WTC11 (cell line): ENCODE measurements at regions not wholly inside any gene's neighbourhood (a gene's known extent, or its start where the extent isn't known, plus 50 kb on each side); places are given as distances from the start of the nearest gene placed in this dataset.

Experiments
- ATAC-seq: fragments of 200-7000 bp; cut with Tn5 transposase; 2 replicates; pipeline ENCODE4 v1.10.0; 2021; ENCODE audit warnings: mild to moderate bottlenecking, moderate library complexity
- CTCF ChIA-PET: fragments of 300-600 bp; sonication (Branson Sonifier 250); formaldehyde crosslinking; loops from one replicate; lab custom pipeline; 2021; ENCODE audit warnings: antibody characterized with exemption; lab: Charles Lee
- POLR2A ChIA-PET: fragments of 350-600 bp; sonication (Branson Sonifier 250); formaldehyde crosslinking; loops from one replicate; lab custom pipeline; 2021; ENCODE audit warnings: antibody characterized with exemption; lab: Charles Lee
- DNase-seq: peaks from one replicate; pipeline ENCODE4 v3.0.0; 2021; ENCODE audit warnings: low spot score
- H3K27ac Mint-ChIP-seq: 2 replicates; pipeline ENCODE4 v1.8.0; 2021; ENCODE audit warnings: mixed read lengths
- H3K27me3 Mint-ChIP-seq: 2 replicates; pipeline ENCODE4 v1.8.0; 2021; ENCODE audit warnings: low read depth, mild to moderate bottlenecking, moderate library complexity, mixed read lengths
- H3K36me3 Mint-ChIP-seq: 2 replicates; pipeline ENCODE4 v1.8.0; 2021; ENCODE audit warnings: mixed read lengths
- H3K4me1 Mint-ChIP-seq: 2 replicates; pipeline ENCODE4 v1.8.0; 2022; ENCODE audit warnings: mixed read lengths
- H3K4me3 Mint-ChIP-seq: 2 replicates; pipeline ENCODE4 v1.8.0; 2021; ENCODE audit warnings: mild to moderate bottlenecking, moderate library complexity, mixed read lengths
- H3K9me3 Mint-ChIP-seq: 2 replicates; pipeline ENCODE4 v1.8.0; 2021; ENCODE audit warnings: mixed read lengths
- ATF1 ChIP-seq: sonication (generic); formaldehyde crosslinking; IDR thresholded peaks from 2 replicates; pipeline ENCODE4 v1.8.1; 2023; ENCODE audit warnings: mild to moderate bottlenecking, moderate library complexity, missing genetic modification reagents
- GABPB1 ChIP-seq: sonication (generic); formaldehyde crosslinking; IDR thresholded peaks from 2 replicates; pipeline ENCODE4 v1.8.1; 2023; ENCODE audit warnings: mild to moderate bottlenecking, missing genetic modification reagents
- KAT7 ChIP-seq: sonication (generic); formaldehyde crosslinking; IDR thresholded peaks from 2 replicates; pipeline ENCODE4 v1.8.1; 2023; ENCODE audit warnings: missing genetic modification reagents, mild to moderate bottlenecking, borderline replicate concordance
- NFE2L1 ChIP-seq: sonication (generic); formaldehyde crosslinking; IDR thresholded peaks from 2 replicates; pipeline ENCODE4 v1.8.1; 2023; ENCODE audit warnings: missing genetic modification reagents
- NR3C1 ChIP-seq: sonication (generic); formaldehyde crosslinking; conservative IDR thresholded peaks from 2 replicates; pipeline ENCODE4 v1.8.1; 2023; ENCODE audit warnings: low read depth, mild to moderate bottlenecking, missing genetic modification reagents
- SP1 ChIP-seq: sonication (generic); formaldehyde crosslinking; conservative IDR thresholded peaks from 2 replicates; pipeline ENCODE4 v1.8.1; 2022; ENCODE audit warnings: missing genetic modification reagents
- TCF7 ChIP-seq: sonication (generic); formaldehyde crosslinking; IDR thresholded peaks from 2 replicates; pipeline ENCODE4 v1.8.0; 2022; ENCODE audit warnings: mild to moderate bottlenecking, low read depth, missing genetic modification reagents, moderate library complexity
- ZNF121 ChIP-seq: sonication (generic); formaldehyde crosslinking; IDR thresholded peaks from 2 replicates; pipeline ENCODE4 v1.8.0; 2023; ENCODE audit warnings: missing genetic modification reagents
- ZNF232 ChIP-seq: sonication (generic); formaldehyde crosslinking; IDR thresholded peaks from 2 replicates; pipeline ENCODE4 v1.8.0; 2022; ENCODE audit warnings: mild to moderate bottlenecking, missing genetic modification reagents
- ZNF671 ChIP-seq: fragments of 250-450 bp; sonication (Bioruptor Pico); IDR thresholded peaks from 2 replicates; pipeline ENCODE4 v1.8.0; 2021; ENCODE audit warnings: mild to moderate bottlenecking
- TF ChIP-seq, protein P1 (sequence below): fragments of 250-450 bp; sonication (Bioruptor Pico); IDR thresholded peaks from 2 replicates; pipeline ENCODE4 v2.1.2; 2022; ENCODE audit warnings: mild to moderate bottlenecking, moderate library complexity
- TF ChIP-seq, protein P2 (sequence below): sonication (generic); formaldehyde crosslinking; IDR thresholded peaks from 2 replicates; pipeline ENCODE4 v1.8.1; 2023; ENCODE audit warnings: mild to moderate bottlenecking, missing genetic modification reagents, moderate library complexity
- TF ChIP-seq, protein P3 (sequence below): sonication (generic); formaldehyde crosslinking; IDR thresholded peaks from 2 replicates; pipeline ENCODE4 v1.8.0; 2022; ENCODE audit warnings: mild to moderate bottlenecking, missing genetic modification reagents
- TF ChIP-seq, protein P4 (sequence below): sonication (generic); formaldehyde crosslinking; IDR thresholded peaks from 2 replicates; pipeline ENCODE4 v1.8.0; 2022; ENCODE audit warnings: mild to moderate bottlenecking, missing genetic modification reagents
- TF ChIP-seq, protein P5 (sequence below): fragments of 250-450 bp; sonication (Bioruptor Pico); IDR thresholded peaks from 2 replicates; pipeline ENCODE4 v1.9.0; 2021; ENCODE audit warnings: mild to moderate bottlenecking
- TF ChIP-seq, protein P6 (sequence below): sonication (generic); formaldehyde crosslinking; IDR thresholded peaks from 2 replicates; pipeline ENCODE4 v1.8.0; 2022; ENCODE audit warnings: missing genetic modification reagents
- TF ChIP-seq, protein P7 (sequence below): sonication (generic); formaldehyde crosslinking; IDR thresholded peaks from 2 replicates; pipeline ENCODE4 v1.8.0; 2023; ENCODE audit warnings: missing genetic modification reagents, mild to moderate bottlenecking, borderline replicate concordance
- TF ChIP-seq, protein P8 (sequence below): sonication (generic); formaldehyde crosslinking; IDR thresholded peaks from 2 replicates; pipeline ENCODE4 v1.8.1; 2023; ENCODE audit warnings: mild to moderate bottlenecking, moderate library complexity, missing genetic modification reagents

DNA sequence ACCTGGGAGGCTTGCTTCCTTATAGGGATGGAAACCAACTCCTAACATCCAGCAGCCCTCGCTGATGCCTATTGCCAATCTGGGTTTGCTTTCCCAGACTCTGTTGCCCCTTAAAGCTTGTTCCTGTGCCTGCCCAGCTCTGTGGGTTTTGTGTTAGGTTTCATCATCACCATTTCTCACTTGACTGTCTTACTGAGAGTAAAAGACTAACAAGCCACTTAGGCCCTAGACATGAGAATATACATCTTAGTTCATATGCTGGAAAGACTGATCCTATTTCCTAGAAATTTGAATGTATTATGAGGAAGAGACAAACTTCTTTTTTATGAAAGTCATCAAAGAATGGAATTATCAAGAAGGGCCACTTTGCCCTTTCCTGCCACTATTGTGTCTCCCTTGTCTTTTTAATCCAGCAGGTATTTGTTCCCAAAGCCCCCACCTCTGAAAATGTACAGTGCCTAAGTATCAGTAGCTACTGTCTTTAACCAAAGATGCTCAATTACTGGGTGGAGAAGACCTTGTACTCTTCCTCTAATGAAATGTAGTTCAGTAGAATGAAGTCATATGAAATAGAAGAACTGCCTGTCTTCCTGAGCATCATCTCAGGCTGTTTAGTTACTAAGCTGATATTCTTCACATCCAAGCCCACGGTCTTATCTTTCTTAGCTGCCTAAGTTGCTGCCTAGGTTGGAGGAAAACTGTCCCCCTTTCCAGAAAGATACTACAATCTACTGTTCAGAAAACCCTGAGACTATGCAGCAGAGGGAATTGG, 59.8 kb upstream of the ZPLD1 start (continued):
- TF ChIP-seq SP1 (CRISPR knock-in tag) (no peak), ZNF121 (CRISPR knock-in tag) (no peak), TCF7 (CRISPR knock-in tag) (no peak), ATF1 (CRISPR knock-in tag) (no peak), NR3C1 (CRISPR knock-in tag) (no peak), ZNF232 (CRISPR knock-in tag) (no peak)
- TF ChIP-seq, protein P1, sequence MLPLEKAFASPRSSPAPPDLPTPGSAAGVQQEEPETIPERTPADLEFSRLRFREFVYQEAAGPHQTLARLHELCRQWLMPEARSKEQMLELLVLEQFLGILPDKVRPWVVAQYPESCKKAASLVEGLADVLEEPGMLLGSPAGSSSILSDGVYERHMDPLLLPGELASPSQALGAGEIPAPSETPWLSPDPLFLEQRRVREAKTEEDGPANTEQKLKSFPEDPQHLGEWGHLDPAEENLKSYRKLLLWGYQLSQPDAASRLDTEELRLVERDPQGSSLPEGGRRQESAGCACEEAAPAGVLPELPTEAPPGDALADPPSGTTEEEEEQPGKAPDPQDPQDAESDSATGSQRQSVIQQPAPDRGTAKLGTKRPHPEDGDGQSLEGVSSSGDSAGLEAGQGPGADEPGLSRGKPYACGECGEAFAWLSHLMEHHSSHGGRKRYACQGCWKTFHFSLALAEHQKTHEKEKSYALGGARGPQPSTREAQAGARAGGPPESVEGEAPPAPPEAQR (CRISPR knock-in tag): no peak
- TF ChIP-seq, protein P2, sequence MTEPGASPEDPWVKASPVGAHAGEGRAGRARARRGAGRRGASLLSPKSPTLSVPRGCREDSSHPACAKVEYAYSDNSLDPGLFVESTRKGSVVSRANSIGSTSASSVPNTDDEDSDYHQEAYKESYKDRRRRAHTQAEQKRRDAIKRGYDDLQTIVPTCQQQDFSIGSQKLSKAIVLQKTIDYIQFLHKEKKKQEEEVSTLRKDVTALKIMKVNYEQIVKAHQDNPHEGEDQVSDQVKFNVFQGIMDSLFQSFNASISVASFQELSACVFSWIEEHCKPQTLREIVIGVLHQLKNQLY (CRISPR knock-in tag): no peak
- TF ChIP-seq, protein P3, sequence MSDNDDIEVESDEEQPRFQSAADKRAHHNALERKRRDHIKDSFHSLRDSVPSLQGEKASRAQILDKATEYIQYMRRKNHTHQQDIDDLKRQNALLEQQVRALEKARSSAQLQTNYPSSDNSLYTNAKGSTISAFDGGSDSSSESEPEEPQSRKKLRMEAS (CRISPR knock-in tag): no peak
- TF ChIP-seq, protein P4, sequence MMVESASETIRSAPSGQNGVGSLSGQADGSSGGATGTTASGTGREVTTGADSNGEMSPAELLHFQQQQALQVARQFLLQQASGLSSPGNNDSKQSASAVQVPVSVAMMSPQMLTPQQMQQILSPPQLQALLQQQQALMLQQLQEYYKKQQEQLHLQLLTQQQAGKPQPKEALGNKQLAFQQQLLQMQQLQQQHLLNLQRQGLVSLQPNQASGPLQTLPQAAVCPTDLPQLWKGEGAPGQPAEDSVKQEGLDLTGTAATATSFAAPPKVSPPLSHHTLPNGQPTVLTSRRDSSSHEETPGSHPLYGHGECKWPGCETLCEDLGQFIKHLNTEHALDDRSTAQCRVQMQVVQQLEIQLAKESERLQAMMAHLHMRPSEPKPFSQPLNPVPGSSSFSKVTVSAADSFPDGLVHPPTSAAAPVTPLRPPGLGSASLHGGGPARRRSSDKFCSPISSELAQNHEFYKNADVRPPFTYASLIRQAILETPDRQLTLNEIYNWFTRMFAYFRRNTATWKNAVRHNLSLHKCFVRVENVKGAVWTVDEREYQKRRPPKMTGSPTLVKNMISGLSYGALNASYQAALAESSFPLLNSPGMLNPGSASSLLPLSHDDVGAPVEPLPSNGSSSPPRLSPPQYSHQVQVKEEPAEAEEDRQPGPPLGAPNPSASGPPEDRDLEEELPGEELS (CRISPR knock-in tag): no peak
- TF ChIP-seq, protein P5, sequence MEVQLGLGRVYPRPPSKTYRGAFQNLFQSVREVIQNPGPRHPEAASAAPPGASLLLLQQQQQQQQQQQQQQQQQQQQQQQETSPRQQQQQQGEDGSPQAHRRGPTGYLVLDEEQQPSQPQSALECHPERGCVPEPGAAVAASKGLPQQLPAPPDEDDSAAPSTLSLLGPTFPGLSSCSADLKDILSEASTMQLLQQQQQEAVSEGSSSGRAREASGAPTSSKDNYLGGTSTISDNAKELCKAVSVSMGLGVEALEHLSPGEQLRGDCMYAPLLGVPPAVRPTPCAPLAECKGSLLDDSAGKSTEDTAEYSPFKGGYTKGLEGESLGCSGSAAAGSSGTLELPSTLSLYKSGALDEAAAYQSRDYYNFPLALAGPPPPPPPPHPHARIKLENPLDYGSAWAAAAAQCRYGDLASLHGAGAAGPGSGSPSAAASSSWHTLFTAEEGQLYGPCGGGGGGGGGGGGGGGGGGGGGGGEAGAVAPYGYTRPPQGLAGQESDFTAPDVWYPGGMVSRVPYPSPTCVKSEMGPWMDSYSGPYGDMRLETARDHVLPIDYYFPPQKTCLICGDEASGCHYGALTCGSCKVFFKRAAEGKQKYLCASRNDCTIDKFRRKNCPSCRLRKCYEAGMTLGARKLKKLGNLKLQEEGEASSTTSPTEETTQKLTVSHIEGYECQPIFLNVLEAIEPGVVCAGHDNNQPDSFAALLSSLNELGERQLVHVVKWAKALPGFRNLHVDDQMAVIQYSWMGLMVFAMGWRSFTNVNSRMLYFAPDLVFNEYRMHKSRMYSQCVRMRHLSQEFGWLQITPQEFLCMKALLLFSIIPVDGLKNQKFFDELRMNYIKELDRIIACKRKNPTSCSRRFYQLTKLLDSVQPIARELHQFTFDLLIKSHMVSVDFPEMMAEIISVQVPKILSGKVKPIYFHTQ (CRISPR knock-in tag): no peak
- TF ChIP-seq, all 79 proteins: peak for 0

DNA sequence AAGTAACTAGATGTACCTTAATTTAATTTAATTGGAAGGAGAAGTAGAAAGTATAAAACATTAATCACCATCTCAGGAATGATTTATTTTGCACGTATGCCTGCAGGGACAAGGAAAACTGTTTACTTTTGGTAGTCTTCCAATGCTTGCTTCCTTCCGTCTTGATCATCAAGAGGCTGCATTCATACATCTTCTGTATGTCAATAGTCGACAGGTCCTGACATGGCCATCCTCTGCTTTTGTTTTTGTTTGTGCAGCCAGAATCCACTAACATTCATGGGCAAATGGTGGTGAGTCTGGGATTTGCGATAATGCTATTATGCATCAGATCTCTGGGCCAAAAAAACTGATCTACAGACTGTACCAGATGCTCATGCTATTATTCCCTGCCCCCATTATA, 56.6 kb upstream of the ZPLD1 start:
- no peak overlapping the region for H3K27ac Mint-ChIP-seq
- H3K4me1 Mint-ChIP-seq: no peaks in the 10 kb centered on the region
- H3K36me3 Mint-ChIP-seq: no peaks in the 10 kb centered on the region
- no peak overlapping the region for H3K4me3 Mint-ChIP-seq
- no peak for DNase-seq
- ATAC-seq: no peak
- ChIA-PET POLR2A (no interaction called here), CTCF (no interaction called here)
- no peaks in the 10 kb centered on the region for H3K9me3 Mint-ChIP-seq
- no peaks in the 10 kb centered on the region for H3K27me3 Mint-ChIP-seq
- TF ChIP-seq NFE2L1 (CRISPR knock-in tag) (no peak), NR3C1 (CRISPR knock-in tag) (no peak), ZNF671 (CRISPR knock-in tag) (no peak), ATF1 (CRISPR knock-in tag) (no peak), ZNF121 (CRISPR knock-in tag) (no peak), KAT7 (CRISPR knock-in tag) (no peak), GABPB1 (no peak)
- TF ChIP-seq, protein P6, sequence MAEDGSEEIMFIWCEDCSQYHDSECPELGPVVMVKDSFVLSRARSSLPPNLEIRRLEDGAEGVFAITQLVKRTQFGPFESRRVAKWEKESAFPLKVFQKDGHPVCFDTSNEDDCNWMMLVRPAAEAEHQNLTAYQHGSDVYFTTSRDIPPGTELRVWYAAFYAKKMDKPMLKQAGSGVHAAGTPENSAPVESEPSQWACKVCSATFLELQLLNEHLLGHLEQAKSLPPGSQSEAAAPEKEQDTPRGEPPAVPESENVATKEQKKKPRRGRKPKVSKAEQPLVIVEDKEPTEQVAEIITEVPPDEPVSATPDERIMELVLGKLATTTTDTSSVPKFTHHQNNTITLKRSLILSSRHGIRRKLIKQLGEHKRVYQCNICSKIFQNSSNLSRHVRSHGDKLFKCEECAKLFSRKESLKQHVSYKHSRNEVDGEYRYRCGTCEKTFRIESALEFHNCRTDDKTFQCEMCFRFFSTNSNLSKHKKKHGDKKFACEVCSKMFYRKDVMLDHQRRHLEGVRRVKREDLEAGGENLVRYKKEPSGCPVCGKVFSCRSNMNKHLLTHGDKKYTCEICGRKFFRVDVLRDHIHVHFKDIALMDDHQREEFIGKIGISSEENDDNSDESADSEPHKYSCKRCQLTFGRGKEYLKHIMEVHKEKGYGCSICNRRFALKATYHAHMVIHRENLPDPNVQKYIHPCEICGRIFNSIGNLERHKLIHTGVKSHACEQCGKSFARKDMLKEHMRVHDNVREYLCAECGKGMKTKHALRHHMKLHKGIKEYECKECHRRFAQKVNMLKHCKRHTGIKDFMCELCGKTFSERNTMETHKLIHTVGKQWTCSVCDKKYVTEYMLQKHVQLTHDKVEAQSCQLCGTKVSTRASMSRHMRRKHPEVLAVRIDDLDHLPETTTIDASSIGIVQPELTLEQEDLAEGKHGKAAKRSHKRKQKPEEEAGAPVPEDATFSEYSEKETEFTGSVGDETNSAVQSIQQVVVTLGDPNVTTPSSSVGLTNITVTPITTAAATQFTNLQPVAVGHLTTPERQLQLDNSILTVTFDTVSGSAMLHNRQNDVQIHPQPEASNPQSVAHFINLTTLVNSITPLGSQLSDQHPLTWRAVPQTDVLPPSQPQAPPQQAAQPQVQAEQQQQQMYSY: no peak
- TF ChIP-seq, protein P7, sequence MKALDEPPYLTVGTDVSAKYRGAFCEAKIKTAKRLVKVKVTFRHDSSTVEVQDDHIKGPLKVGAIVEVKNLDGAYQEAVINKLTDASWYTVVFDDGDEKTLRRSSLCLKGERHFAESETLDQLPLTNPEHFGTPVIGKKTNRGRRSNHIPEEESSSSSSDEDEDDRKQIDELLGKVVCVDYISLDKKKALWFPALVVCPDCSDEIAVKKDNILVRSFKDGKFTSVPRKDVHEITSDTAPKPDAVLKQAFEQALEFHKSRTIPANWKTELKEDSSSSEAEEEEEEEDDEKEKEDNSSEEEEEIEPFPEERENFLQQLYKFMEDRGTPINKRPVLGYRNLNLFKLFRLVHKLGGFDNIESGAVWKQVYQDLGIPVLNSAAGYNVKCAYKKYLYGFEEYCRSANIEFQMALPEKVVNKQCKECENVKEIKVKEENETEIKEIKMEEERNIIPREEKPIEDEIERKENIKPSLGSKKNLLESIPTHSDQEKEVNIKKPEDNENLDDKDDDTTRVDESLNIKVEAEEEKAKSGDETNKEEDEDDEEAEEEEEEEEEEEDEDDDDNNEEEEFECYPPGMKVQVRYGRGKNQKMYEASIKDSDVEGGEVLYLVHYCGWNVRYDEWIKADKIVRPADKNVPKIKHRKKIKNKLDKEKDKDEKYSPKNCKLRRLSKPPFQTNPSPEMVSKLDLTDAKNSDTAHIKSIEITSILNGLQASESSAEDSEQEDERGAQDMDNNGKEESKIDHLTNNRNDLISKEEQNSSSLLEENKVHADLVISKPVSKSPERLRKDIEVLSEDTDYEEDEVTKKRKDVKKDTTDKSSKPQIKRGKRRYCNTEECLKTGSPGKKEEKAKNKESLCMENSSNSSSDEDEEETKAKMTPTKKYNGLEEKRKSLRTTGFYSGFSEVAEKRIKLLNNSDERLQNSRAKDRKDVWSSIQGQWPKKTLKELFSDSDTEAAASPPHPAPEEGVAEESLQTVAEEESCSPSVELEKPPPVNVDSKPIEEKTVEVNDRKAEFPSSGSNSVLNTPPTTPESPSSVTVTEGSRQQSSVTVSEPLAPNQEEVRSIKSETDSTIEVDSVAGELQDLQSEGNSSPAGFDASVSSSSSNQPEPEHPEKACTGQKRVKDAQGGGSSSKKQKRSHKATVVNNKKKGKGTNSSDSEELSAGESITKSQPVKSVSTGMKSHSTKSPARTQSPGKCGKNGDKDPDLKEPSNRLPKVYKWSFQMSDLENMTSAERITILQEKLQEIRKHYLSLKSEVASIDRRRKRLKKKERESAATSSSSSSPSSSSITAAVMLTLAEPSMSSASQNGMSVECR (CRISPR knock-in tag): no peak
- TF ChIP-seq, protein P8, sequence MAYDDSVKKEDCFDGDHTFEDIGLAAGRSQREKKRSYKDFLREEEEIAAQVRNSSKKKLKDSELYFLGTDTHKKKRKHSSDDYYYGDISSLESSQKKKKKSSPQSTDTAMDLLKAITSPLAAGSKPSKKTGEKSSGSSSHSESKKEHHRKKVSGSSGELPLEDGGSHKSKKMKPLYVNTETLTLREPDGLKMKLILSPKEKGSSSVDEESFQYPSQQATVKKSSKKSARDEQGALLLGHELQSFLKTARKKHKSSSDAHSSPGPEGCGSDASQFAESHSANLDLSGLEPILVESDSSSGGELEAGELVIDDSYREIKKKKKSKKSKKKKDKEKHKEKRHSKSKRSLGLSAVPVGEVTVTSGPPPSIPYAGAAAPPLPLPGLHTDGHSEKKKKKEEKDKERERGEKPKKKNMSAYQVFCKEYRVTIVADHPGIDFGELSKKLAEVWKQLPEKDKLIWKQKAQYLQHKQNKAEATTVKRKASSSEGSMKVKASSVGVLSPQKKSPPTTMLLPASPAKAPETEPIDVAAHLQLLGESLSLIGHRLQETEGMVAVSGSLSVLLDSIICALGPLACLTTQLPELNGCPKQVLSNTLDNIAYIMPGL (CRISPR knock-in tag): no peak
